Body of pancreas (tissue), 4 donors: ENCODE measurements at regions not wholly inside any gene's neighbourhood (a gene's known extent, or its start where the extent isn't known, plus 50 kb on each side); places are given as distances from the start of the nearest gene placed in this dataset.
A peak's percentile ranks its signal among the peaks of the same experiment; 100 is the strongest.

Source experiments
- ATAC-seq: fragments of 150-250 bp; one replicate; pipeline ENCODE4 v1.9.1; 2016
- DNase-seq, 4 donors: peaks; one replicate each; pipeline ENCODE4 v3.0.0-alpha.2; 2019
- H3K27ac ChIP-seq, 4 donors: fragments of 200-600 bp; sonication (generic); 1 replicate in 3 of 4; 2 replicates in 1 of 4; pipeline versions ENCODE4 v1.5.1 to v1.6.1; 2016 to 2019; ENCODE audit warnings: mild to moderate bottlenecking in 1 of 4, mixed read lengths in 1 of 4, moderate library complexity in 1 of 4
- H3K27me3 ChIP-seq, 2 donors: fragments of 200-600 bp; sonication (generic); one replicate each; pipeline ENCODE4 v1.6.0; 2016; ENCODE audit warnings: mild to moderate bottlenecking in 1 of 2
- H3K36me3 ChIP-seq, 2 donors: fragments of 200-600 bp; sonication (generic); replicated peaks in 1 of 2; 2 replicates each; pipeline ENCODE4 v1.5.1; 2016; ENCODE audit warnings: low read depth in 2 of 2; ENCODE audit not compliant: insufficient read depth in 1 of 2
- H3K4me1 ChIP-seq: fragments of 200-600 bp; sonication (generic); one replicate; pipeline ENCODE4 v1.6.0; 2016
- H3K4me3 ChIP-seq, 2 donors: fragments of 200-600 bp; sonication (generic); 1 replicate in 1 of 2; 2 replicates in 1 of 2; pipeline ENCODE4 v1.5.1; 2016 to 2019
- H3K9me3 ChIP-seq, 3 donors: fragments of 200-600 bp; sonication (generic); 1 replicate in 2 of 3; 2 replicates in 1 of 3; pipeline ENCODE4 v1.5.1; 2016
- POLR2A ChIP-seq, 3 donors: fragments of 450-650 bp; IDR thresholded peaks; one replicate each; pipeline ENCODE4 v1.6.1; 2016; ENCODE audit warnings: antibody characterized with exemption in 3 of 3, mild to moderate bottlenecking in 2 of 3
- WGBS, 2 donors: methylation state at CpG; one replicate each; pipeline ENCODE4 v1.1.5; 2017; 5-methylcytosine and 5-hydroxymethylcytosine counted together
- intact Hi-C: fragments of 100-400 bp; cut with DNase I; formaldehyde crosslinking; loops from one replicate; pipeline ENCODE4 v1.15.1; 2023
- TF ChIP-seq, protein P1 (sequence below), 7 experiments: fragments of 450-650 bp in 4 of 7; fragments of 200-600 bp in 3 of 7; sonication (generic) in 3 of 7; IDR thresholded peaks; one replicate each; pipeline ENCODE4 v1.5.1; 2016 to 2019; ENCODE audit warnings: antibody characterized with exemption in 7 of 7

DNA sequence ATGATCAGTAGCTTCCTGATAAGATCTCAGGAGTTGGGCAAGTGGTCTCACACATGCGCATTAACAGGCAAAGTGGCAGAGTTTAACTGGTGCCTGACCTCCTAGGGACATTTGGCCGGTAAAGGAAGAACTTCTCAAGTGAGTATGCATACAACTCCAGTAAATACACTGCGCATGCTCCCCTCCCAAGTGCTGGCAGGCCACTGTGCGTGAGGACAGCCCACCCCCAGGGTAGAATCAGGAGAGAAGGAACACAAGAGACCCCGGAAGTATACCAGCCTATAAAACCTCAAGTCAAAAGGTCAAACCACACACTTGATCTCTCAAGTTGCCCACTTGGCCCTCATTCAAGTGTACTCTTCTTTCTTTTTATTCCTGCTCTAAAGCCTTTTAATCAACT lies 225.5 kb upstream of the ANKRD50 start:
- H3K27ac ChIP-seq, result no peak overlapping the region
- 71 to 77% methylated on average over 5 of the region's 5 CpGs for WGBS, 2 donors
- no peak for ATAC-seq

DNA sequence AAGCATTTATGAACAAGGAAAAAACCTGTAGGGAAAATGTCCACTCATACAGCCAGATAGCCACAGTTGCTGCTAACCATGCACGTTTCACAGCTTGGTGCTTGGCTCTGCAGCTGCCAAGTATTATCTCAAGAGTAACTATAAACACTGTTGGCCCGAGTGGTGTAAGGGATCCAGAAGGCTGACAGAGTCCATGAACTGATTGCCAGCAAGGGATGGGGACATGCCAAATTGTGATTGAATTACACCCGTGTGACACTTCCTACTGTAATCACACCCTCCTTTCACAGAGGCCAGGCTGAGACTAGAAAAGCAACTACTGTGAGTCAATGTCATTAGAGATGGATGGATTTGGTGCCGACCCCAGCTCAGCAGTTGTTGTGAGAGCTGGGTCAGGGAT lies 223.9 kb upstream of the ANKRD50 start:
- 6 to 14% methylated on average over 4 of the region's 4 CpGs for WGBS, 2 donors
- DNase-seq, result peak; percentile 70 to 88 (median 83)

More for the DNA sequence above, 225.5 kb upstream of the ANKRD50 start:
- H3K27me3 ChIP-seq, result no peaks in the 10 kb centered on the region
- DNase-seq, result no peak
- intact Hi-C loops, result no loop called here
- H3K4me3 ChIP-seq, result no peak overlapping the region
- H3K4me1 ChIP-seq, result peaks cover 35% of the 10 kb centered on the region
- no peaks in the 10 kb centered on the region for H3K9me3 ChIP-seq
- TF ChIP-seq POLR2A (IDR thresholded peaks at IDR 0.05), result no peak
- TF ChIP-seq, protein P1, sequence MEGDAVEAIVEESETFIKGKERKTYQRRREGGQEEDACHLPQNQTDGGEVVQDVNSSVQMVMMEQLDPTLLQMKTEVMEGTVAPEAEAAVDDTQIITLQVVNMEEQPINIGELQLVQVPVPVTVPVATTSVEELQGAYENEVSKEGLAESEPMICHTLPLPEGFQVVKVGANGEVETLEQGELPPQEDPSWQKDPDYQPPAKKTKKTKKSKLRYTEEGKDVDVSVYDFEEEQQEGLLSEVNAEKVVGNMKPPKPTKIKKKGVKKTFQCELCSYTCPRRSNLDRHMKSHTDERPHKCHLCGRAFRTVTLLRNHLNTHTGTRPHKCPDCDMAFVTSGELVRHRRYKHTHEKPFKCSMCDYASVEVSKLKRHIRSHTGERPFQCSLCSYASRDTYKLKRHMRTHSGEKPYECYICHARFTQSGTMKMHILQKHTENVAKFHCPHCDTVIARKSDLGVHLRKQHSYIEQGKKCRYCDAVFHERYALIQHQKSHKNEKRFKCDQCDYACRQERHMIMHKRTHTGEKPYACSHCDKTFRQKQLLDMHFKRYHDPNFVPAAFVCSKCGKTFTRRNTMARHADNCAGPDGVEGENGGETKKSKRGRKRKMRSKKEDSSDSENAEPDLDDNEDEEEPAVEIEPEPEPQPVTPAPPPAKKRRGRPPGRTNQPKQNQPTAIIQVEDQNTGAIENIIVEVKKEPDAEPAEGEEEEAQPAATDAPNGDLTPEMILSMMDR (IDR thresholded peaks at IDR 0.05), result no peak
- no peaks in the 10 kb centered on the region for H3K36me3 ChIP-seq

DNA sequence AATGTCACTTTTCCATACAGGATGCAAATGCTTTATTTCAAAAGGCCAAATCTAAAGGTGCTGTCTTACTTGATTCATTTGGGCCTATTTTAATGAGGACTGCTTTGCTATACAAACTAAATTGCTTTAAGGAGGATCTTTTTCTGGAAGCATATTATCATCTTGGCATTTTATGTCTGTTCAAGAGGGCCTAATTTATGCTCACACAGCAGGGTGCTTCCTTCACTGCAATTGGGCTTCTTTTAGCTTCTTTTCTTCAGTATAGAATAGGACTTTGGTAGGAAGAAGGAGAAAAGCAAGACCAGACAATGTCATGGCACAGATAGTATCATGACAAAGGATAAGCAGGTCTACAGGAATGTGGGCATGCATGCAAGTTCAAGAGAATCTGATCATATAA lies 222.4 kb upstream of the ANKRD50 start:
- no peaks in the 10 kb centered on the region for H3K9me3 ChIP-seq
- intact Hi-C loops, result no loop called here
- no peak overlapping the region for H3K27ac ChIP-seq
- DNase-seq, result no peak
- peaks cover 23% of the 10 kb centered on the region for H3K4me1 ChIP-seq
- H3K4me3 ChIP-seq, result no peak overlapping the region
- TF ChIP-seq, protein P1 (IDR thresholded peaks at IDR 0.05), result no peak
- no peak for TF ChIP-seq POLR2A (IDR thresholded peaks at IDR 0.05)
- no peaks in the 10 kb centered on the region for H3K27me3 ChIP-seq
- H3K36me3 ChIP-seq, result no peaks in the 10 kb centered on the region
- ATAC-seq, result no peak

More for the DNA sequence above, 223.9 kb upstream of the ANKRD50 start:
- peaks cover 35% of the 10 kb centered on the region for H3K4me1 ChIP-seq
- no peaks in the 10 kb centered on the region for H3K9me3 ChIP-seq
- no peak overlapping the region for H3K4me3 ChIP-seq
- intact Hi-C loops, result no loop called here
- peak; percentile 90 for ATAC-seq
- TF ChIP-seq, protein P1 (IDR thresholded peaks at IDR 0.05), result no peak
- no peak for TF ChIP-seq POLR2A (IDR thresholded peaks at IDR 0.05)
- H3K27ac ChIP-seq, result peak overlapping the region in 3 of 4 donors; percentile 20 to 64 (median 54)
- H3K27me3 ChIP-seq, result no peaks in the 10 kb centered on the region
- no peaks in the 10 kb centered on the region for H3K36me3 ChIP-seq

DNA sequence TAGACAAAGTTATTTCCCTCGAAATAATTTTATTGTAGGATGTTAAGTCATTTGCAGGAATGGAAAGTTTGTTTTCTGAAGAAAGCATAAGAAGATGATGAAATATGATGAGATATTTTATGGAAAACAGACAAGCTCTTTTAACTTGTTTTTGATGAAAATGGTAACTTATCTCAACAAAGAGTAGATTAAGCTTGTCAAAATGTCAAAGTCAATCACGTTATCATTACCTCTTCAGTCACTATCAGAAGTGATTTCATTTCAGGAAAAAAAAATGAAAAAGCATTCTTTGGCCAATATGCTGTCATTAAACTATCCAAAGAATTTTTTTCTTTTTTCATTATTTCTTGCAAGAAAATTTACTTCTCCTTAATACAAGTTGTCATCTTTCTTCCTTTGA lies 221.0 kb upstream of the ANKRD50 start:
- ATAC-seq (no peak), DNase-seq (no peak)
- H3K4me3 ChIP-seq, result no peak overlapping the region
- TF ChIP-seq, protein P1 (IDR thresholded peaks at IDR 0.05), result no peak
- no peak for TF ChIP-seq POLR2A (IDR thresholded peaks at IDR 0.05)
- H3K27me3 ChIP-seq, result no peaks in the 10 kb centered on the region
- intact Hi-C loops, result no loop called here
- peaks cover 19% of the 10 kb centered on the region for H3K4me1 ChIP-seq
- no peaks in the 10 kb centered on the region for H3K9me3 ChIP-seq
- 65 to 71% methylated on average over 2 of the region's 2 CpGs for WGBS, 2 donors
- no peaks in the 10 kb centered on the region for H3K36me3 ChIP-seq
- no peak overlapping the region for H3K27ac ChIP-seq

DNA sequence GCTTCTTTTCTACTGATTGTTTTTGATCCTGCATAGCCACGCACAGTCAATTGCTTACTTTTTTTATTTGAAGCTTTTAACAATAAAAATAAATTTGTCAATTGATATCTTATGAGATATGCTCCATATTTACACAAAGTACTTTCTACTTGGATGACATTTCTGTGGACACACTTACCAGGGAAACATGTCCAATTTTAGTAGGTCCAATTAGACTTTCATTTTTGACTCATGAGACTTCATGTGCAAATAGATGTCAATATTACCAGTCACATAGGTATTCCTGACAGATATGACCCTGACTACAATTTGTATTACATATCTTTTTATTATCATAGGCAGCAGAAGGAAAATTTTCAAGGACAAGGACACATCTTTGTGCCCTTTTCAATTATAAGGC lies 219.9 kb upstream of the ANKRD50 start:
- no peak for TF ChIP-seq POLR2A (IDR thresholded peaks at IDR 0.05)
- TF ChIP-seq, protein P1 (IDR thresholded peaks at IDR 0.05), result no peak
- whole genome bisulfite sequencing, 2 donors, result 40 to 41% methylated on average over 1 of the region's 1 CpG
- intact Hi-C loops, result no loop called here
- Histone ChIP-seq H3K9me3 (no peaks in the 10 kb centered on the region), H3K27ac (no peak overlapping the region), H3K4me3 (no peak overlapping the region), H3K27me3 (no peaks in the 10 kb centered on the region), H3K36me3 (no peaks in the 10 kb centered on the region), H3K4me1 (peaks cover 19% of the 10 kb centered on the region)
- DNase-seq, result no peak
- ATAC-seq, result no peak
